ENCODE measurements at regions not wholly inside any gene's neighbourhood (a gene's known extent, or its start where the extent isn't known, plus 50 kb on each side); places are given as distances from the start of the nearest gene placed in this dataset.

GRCh38 chr4:96677499-96677898 is 837.6 kb downstream of the PDHA2 start:
- Histone ChIP-seq H3K4me3 (ENCODE audit: low read depth, low read length, poor library complexity, severe bottlenecking) (no peak overlapping the region), H3K4me1 (ENCODE audit: insufficient read depth, low read length, poor library complexity, severe bottlenecking) (no peaks in the 10 kb centered on the region), H3K27ac (ENCODE audit: low read depth, low read length, poor library complexity, severe bottlenecking) (no peak overlapping the region), H3K9me3 (ENCODE audit: low read depth, low read length, poor library complexity, severe bottlenecking) (no peaks in the 10 kb centered on the region), H3K36me3 (ENCODE audit: insufficient read depth, low read length, poor library complexity, severe bottlenecking) (no peaks in the 10 kb centered on the region), H3K27me3 (replicated peaks; ENCODE audit: insufficient read depth, low read depth, low read length, poor library complexity) (no peaks in the 10 kb centered on the region)
- TF ChIP-seq EZH2 (IDR thresholded peaks at IDR 0.05; ENCODE audit: borderline replicate concordance, low read depth, low read length, poor library complexity, severe bottlenecking) (no peak), CTCF (conservative IDR thresholded peaks at IDR 0.05; ENCODE audit: low read depth, low read length) (no peak)
- ChIA-PET CTCF (no interaction called here), POLR2A (ENCODE audit: low non-redundant PET) (no interaction called here)
- no TSS peak for BruUV-seq (replicated peaks)
- no peak for DNase-seq (ENCODE audit: low spot score)
- intact Hi-C loops (cut with micrococcal nuclease; ENCODE audit: unreplicated experiment) = no loop called here

GRCh38 chr4:96681218-96681617 is 841.3 kb downstream of the PDHA2 start:
- CTCF ChIA-PET = no interaction called here
- no peaks in the 10 kb centered on the region for H3K4me1 ChIP-seq (ENCODE audit: insufficient read depth, low read length, poor library complexity, severe bottlenecking)
- POLR2A ChIA-PET (ENCODE audit: low non-redundant PET) = no interaction called here

GRCh38 chr4:96685691-96686090 is 845.8 kb downstream of the PDHA2 start:
- TF ChIP-seq EZH2 (IDR thresholded peaks at IDR 0.05; ENCODE audit: borderline replicate concordance, low read depth, low read length, poor library complexity, severe bottlenecking) (no peak), CTCF (conservative IDR thresholded peaks at IDR 0.05; ENCODE audit: low read depth, low read length) (no peak)
- Histone ChIP-seq H3K27ac (ENCODE audit: low read depth, low read length, poor library complexity, severe bottlenecking) (no peak overlapping the region), H3K36me3 (ENCODE audit: insufficient read depth, low read length, poor library complexity, severe bottlenecking) (no peaks in the 10 kb centered on the region), H3K9me3 (ENCODE audit: low read depth, low read length, poor library complexity, severe bottlenecking) (no peaks in the 10 kb centered on the region), H3K4me1 (ENCODE audit: insufficient read depth, low read length, poor library complexity, severe bottlenecking) (no peaks in the 10 kb centered on the region), H3K4me3 (ENCODE audit: low read depth, low read length, poor library complexity, severe bottlenecking) (no peak overlapping the region), H3K27me3 (replicated peaks; ENCODE audit: insufficient read depth, low read depth, low read length, poor library complexity) (no peaks in the 10 kb centered on the region)
- BruUV-seq (replicated peaks) = no TSS peak
- no peak for DNase-seq (ENCODE audit: low spot score)
- intact Hi-C loops (cut with micrococcal nuclease; ENCODE audit: unreplicated experiment) = no loop called here
- CTCF ChIA-PET = no interaction called here
- POLR2A ChIA-PET (ENCODE audit: low non-redundant PET) = no interaction called here

More at GRCh38 chr4:96681218-96681617, 841.3 kb downstream of the PDHA2 start:
- intact Hi-C loops (cut with micrococcal nuclease; ENCODE audit: unreplicated experiment) = no loop called here
- TF ChIP-seq CTCF (conservative IDR thresholded peaks at IDR 0.05; ENCODE audit: low read depth, low read length) (no peak), EZH2 (IDR thresholded peaks at IDR 0.05; ENCODE audit: borderline replicate concordance, low read depth, low read length, poor library complexity, severe bottlenecking) (no peak)
- DNase-seq (ENCODE audit: low spot score) = no peak
- H3K9me3 ChIP-seq (ENCODE audit: low read depth, low read length, poor library complexity, severe bottlenecking) = no peaks in the 10 kb centered on the region
- H3K36me3 ChIP-seq (ENCODE audit: insufficient read depth, low read length, poor library complexity, severe bottlenecking) = no peaks in the 10 kb centered on the region
- H3K4me3 ChIP-seq (ENCODE audit: low read depth, low read length, poor library complexity, severe bottlenecking) = no peak overlapping the region
- H3K27ac ChIP-seq (ENCODE audit: low read depth, low read length, poor library complexity, severe bottlenecking) = no peak overlapping the region
- BruUV-seq (replicated peaks) = no TSS peak
- no peaks in the 10 kb centered on the region for H3K27me3 ChIP-seq (replicated peaks; ENCODE audit: insufficient read depth, low read depth, low read length, poor library complexity)

All from A673 (cell line).